ENCODE measurements at regions not wholly inside any gene's neighbourhood (a gene's known extent, or its start where the extent isn't known, plus 50 kb on each side); places are given as distances from the start of the nearest gene placed in this dataset.

GRCh38 chr1:57901208-57901919, 477.5 kb upstream of the DAB1 start:
- Histone ChIP-seq H3K9ac (ENCODE audit: low read length in 3 of 3) (no peak overlapping the region), H3K27me3 (ENCODE audit: control insufficient read depth, insufficient read depth, low read length) (no peaks in the 10 kb centered on the region), H3K4me3 (ENCODE audit: low read length in 3 of 3) (no peak overlapping the region), H3K9me3 (ENCODE audit: control insufficient read depth in 2 of 3, insufficient read depth in 1 of 3, low read length in 3 of 3) (no peaks in the 10 kb centered on the region), H3K36me3 (ENCODE audit: control insufficient read depth in 2 of 3, insufficient read depth in 3 of 3, low read length in 3 of 3) (no peaks in the 10 kb centered on the region), H3K27ac (ENCODE audit: low read depth in 2 of 2, low read length in 2 of 2) (no peak overlapping the region), H3K4me1 (ENCODE audit: control insufficient read depth in 2 of 3, insufficient read depth in 2 of 3, low read depth in 1 of 3, low read length in 3 of 3) (no peaks in the 10 kb centered on the region)
- FAIRE-seq: no peak
- TF ChIP-seq, protein P1, sequence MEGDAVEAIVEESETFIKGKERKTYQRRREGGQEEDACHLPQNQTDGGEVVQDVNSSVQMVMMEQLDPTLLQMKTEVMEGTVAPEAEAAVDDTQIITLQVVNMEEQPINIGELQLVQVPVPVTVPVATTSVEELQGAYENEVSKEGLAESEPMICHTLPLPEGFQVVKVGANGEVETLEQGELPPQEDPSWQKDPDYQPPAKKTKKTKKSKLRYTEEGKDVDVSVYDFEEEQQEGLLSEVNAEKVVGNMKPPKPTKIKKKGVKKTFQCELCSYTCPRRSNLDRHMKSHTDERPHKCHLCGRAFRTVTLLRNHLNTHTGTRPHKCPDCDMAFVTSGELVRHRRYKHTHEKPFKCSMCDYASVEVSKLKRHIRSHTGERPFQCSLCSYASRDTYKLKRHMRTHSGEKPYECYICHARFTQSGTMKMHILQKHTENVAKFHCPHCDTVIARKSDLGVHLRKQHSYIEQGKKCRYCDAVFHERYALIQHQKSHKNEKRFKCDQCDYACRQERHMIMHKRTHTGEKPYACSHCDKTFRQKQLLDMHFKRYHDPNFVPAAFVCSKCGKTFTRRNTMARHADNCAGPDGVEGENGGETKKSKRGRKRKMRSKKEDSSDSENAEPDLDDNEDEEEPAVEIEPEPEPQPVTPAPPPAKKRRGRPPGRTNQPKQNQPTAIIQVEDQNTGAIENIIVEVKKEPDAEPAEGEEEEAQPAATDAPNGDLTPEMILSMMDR (IDR thresholded peaks at IDR 0.05; ENCODE audit: borderline replicate concordance, extremely low read depth, insufficient read depth): no peak
- peak in 1 of 5 donors; percentile 19 for DNase-seq
- intact Hi-C loops (cut with DNase I): no loop called here

DNA sequence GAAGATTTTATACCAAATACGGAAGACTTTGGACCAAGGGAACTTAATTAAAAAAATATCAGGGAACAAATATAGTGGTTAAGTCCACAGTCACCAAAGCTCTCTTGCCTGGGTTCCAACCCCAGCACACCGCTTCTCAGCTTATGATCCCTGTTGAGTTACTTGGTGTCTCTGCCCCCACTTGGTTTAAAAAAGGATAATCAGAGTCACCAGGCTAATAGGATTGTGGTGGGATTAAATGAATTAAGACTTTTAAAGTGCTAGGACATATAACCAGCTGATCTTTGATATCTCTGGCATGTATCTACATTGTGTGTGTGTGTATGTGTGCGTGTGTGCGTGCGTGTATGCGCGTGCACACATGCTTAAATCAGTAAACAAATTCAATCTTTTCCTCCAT, 474.7 kb upstream of the DAB1 start:
- no peaks in the 10 kb centered on the region for H3K4me1 ChIP-seq (ENCODE audit: control insufficient read depth in 2 of 3, insufficient read depth in 2 of 3, low read depth in 1 of 3, low read length in 3 of 3)
- H3K36me3 ChIP-seq (ENCODE audit: control insufficient read depth in 2 of 3, insufficient read depth in 3 of 3, low read length in 3 of 3): no peaks in the 10 kb centered on the region
- intact Hi-C loops (cut with DNase I): no loop called here
- no peak overlapping the region for H3K9ac ChIP-seq (ENCODE audit: low read length in 3 of 3)
- DNase-seq: no peak
- H3K9me3 ChIP-seq (ENCODE audit: control insufficient read depth in 2 of 3, insufficient read depth in 1 of 3, low read length in 3 of 3): no peaks in the 10 kb centered on the region
- no peaks in the 10 kb centered on the region for H3K27me3 ChIP-seq (ENCODE audit: control insufficient read depth, insufficient read depth, low read length)
- no peak overlapping the region for H3K27ac ChIP-seq (ENCODE audit: low read depth in 2 of 2, low read length in 2 of 2)
- no peak for FAIRE-seq
- TF ChIP-seq, protein P1 (IDR thresholded peaks at IDR 0.05; ENCODE audit: borderline replicate concordance, extremely low read depth, insufficient read depth): no peak
- no peak overlapping the region for H3K4me3 ChIP-seq (ENCODE audit: low read length in 3 of 3)

DNA sequence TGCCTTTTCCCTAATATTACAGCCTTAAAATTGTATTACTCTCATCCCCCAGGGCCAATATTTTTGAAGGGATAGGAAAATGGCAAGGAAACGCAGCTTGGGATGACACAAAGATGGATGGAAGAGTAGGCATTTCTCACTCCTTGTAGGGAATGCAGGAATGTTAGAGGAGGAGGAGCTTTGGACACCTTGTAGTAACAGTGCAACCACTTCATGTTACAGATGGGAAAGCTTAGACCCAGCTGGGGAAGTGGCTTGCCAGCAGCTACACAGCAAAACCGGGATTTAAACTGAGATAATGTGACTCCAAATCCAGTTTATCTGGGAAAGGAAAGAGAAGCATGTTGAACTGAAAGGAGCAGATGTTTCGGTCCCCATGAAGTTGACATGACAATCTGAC, 473.7 kb upstream of the DAB1 start:
- Histone ChIP-seq H3K4me3 (ENCODE audit: low read length in 3 of 3) (no peak overlapping the region), H3K9ac (ENCODE audit: low read length in 3 of 3) (no peak overlapping the region), H3K27me3 (ENCODE audit: control insufficient read depth, insufficient read depth, low read length) (no peaks in the 10 kb centered on the region), H3K9me3 (ENCODE audit: control insufficient read depth in 2 of 3, insufficient read depth in 1 of 3, low read length in 3 of 3) (no peaks in the 10 kb centered on the region), H3K36me3 (ENCODE audit: control insufficient read depth in 2 of 3, insufficient read depth in 3 of 3, low read length in 3 of 3) (no peaks in the 10 kb centered on the region), H3K27ac (ENCODE audit: low read depth in 2 of 2, low read length in 2 of 2) (no peak overlapping the region), H3K4me1 (ENCODE audit: control insufficient read depth in 2 of 3, insufficient read depth in 2 of 3, low read depth in 1 of 3, low read length in 3 of 3) (no peaks in the 10 kb centered on the region)
- FAIRE-seq (no peak), DNase-seq (no peak)
- TF ChIP-seq, protein P1 (IDR thresholded peaks at IDR 0.05; ENCODE audit: borderline replicate concordance, extremely low read depth, insufficient read depth): no peak
- intact Hi-C loops (cut with DNase I): no loop called here

DNA sequence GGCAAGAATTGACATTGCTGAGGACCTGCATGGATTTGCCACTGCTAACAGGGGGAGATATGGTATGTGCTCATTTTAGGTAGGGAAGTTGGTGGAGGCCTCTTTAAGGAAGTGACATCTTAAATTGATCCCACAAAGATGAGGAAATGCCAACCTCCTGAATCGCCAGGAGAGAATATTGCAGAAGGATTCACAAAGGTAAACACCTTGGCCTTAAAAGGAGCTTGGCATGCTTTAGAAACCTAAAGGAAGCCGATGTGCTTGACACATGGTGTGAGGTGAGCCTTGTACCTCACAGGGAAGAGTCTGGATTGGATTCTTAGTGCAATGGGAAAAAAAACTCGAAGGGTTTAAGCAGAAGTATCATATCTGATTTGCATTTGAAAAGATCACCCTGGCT, 470.5 kb upstream of the DAB1 start:
- no peak overlapping the region for H3K9ac ChIP-seq (ENCODE audit: low read length in 3 of 3)
- TF ChIP-seq, protein P1 (IDR thresholded peaks at IDR 0.05; ENCODE audit: borderline replicate concordance, extremely low read depth, insufficient read depth): no peak
- H3K4me1 ChIP-seq (ENCODE audit: control insufficient read depth in 2 of 3, insufficient read depth in 2 of 3, low read depth in 1 of 3, low read length in 3 of 3): no peaks in the 10 kb centered on the region
- FAIRE-seq: no peak
- no peak overlapping the region for H3K4me3 ChIP-seq (ENCODE audit: low read length in 3 of 3)
- H3K9me3 ChIP-seq (ENCODE audit: control insufficient read depth in 2 of 3, insufficient read depth in 1 of 3, low read length in 3 of 3): no peaks in the 10 kb centered on the region
- DNase-seq: no peak
- no peaks in the 10 kb centered on the region for H3K36me3 ChIP-seq (ENCODE audit: control insufficient read depth in 2 of 3, insufficient read depth in 3 of 3, low read length in 3 of 3)
- H3K27ac ChIP-seq (ENCODE audit: low read depth in 2 of 2, low read length in 2 of 2): no peak overlapping the region
- no peaks in the 10 kb centered on the region for H3K27me3 ChIP-seq (ENCODE audit: control insufficient read depth, insufficient read depth, low read length)
- intact Hi-C loops (cut with DNase I): no loop called here
